Activated CD4-positive, alpha-beta T cell treated with anti-CD3 and anti-CD28 coated beads, Interleukin-10, Interleukin-2, amounts not matched to agents 100 ng/mL and 50 ng/mL, durations not matched to agents 16 hours and 8 hours (primary cell): ENCODE measurements at regions not wholly inside any gene's neighbourhood (a gene's known extent, or its start where the extent isn't known, plus 50 kb on each side); places are given as distances from the start of the nearest gene placed in this dataset.

Experiments used
- DNase-seq: peaks from one replicate; pipeline ENCODE4 v3.0.0-alpha.2; 2020

DNA sequence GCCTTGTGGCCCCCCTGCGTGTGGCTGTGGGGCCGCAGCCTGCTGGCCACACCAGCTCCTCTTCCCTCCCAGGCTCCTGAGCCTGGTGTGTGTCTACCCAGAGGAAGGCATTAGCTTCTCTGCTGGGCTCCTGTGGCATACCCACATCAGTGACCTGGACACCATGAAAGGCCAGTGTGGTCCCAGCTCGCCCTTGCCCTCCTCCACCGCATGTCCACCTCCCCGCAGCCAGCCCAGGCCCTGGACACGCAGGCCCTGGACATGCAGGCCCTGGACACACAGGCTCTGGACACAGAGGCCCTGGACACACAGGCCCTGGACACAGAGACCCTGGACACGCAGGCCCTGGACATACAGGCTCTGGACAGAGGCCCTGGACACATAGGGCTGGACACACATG is 153.4 kb upstream of the PPP1R26 start:
- DNase-seq, result no peak

DNA sequence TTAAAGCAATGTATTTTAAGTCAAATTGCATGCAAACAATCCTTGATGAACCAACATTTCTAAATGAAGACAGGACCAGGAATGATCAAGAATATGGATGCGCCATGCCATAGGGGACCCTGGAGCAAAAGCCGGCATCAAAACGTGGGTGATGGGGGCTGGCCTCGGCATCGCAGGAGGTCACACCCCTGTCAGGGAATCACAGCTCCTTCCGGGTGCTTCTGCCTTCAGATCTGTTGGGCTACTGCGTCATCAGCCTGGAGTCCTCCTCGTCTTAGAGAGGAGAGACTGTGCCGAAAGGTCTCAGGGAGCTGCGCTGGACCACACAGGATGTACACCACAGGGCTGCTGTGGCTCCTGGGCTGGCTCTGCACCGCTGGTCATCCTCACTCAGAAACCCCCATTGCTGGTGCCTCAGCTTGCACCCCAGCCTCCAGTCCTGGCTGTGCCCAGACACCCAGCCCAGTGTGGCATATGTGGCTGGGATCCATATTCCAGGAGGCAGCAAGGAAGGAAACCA is 152.9 kb upstream of the PPP1R26 start:
- no peak for DNase-seq

DNA sequence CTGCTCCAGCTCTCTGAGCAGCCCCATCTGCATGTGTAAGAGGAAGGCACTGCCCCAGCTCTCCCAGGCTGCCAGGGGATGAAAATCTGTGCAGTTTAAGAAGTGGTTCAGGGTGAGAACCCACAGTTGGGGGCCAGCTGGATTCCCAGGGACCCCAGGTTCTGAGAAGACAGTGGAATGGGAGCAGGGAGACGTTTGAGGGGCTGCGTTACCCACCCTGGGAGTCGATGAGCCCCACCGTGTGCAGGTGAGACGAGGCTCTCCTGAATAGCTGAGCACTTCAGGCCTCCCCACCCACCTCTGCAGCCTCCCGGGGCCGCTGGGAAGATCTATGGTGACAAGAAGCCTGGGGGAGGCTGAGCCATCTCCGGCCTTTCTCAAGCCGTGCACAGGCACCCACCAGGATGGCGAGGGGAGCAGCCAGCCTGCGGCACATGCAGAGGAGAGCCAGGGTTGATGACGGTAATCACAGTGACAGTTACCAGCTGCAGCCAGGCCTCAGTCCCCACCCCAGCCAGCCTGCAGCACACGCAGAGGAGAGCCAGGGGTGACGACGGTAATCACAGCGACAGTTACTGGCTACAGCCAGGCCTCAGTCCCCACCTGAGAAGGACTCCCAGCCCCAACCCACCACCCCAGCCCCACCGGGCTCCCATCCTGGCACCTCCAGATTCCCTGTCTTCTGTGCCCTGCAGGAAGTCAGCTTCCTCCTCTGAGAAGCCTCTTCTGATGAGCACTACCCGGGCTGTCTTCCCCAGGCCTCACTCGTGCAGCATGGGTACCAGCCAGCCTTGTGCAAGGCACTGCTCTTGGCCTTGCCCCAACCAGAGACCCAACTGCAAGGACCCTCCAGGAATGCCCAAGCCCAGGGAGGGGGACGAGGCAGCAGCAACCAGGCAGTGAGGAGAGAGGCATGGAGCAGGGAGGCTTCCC is 150.8 kb upstream of the PPP1R26 start:
- no peak for DNase-seq

DNA sequence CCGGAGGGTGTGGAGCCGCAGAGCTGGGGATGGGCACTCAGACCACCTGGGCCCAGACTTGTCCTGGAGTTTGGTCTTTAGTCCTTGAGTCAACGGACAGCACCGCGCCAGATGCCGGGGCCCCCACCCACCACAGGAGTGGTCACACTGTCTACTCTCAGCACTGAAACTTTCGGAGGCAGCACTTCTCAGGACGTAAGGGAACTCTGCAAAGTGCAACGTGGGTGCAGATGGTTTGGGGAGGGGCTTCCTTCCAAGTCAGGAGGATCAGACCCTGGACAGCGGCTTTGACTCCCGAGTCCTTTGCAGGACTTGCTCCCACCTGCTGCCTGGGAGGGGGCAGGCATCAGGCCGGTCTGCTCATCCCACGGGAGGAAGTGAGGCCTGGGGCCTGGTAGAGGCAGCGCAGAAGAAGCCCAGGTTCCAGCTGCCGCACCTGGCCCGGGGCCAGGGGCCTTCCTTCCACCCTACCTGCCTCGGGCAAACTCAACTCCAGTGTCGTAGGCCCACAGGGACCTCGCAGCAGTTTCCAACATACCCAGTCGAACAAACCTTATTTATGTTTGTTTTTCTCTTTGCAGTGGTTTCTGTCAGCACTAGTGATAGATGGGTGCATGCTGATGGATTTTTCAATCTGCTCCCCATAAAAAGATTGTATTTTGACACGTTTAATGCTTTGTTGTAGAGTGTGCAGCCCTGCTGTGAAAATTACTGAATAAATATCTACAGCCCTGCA is 149.8 kb upstream of the PPP1R26 start:
- no peak for DNase-seq

DNA sequence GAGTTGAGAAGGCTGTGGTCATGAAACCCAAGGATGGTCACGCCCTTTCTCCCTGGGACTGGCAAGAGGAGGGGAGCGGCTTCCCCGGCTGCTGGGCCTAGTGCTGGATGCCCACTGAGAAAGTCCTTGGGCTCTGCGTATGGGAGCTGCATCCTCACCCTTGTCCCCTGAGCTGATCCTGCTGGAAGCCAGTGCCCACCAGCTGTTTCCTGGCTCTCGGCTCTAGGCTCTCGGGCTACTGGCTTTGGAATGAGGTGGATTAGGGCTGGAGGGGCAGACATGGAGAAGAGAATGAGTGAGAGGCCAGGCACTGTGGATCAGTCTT is 149.3 kb upstream of the PPP1R26 start:
- no peak for DNase-seq

DNA sequence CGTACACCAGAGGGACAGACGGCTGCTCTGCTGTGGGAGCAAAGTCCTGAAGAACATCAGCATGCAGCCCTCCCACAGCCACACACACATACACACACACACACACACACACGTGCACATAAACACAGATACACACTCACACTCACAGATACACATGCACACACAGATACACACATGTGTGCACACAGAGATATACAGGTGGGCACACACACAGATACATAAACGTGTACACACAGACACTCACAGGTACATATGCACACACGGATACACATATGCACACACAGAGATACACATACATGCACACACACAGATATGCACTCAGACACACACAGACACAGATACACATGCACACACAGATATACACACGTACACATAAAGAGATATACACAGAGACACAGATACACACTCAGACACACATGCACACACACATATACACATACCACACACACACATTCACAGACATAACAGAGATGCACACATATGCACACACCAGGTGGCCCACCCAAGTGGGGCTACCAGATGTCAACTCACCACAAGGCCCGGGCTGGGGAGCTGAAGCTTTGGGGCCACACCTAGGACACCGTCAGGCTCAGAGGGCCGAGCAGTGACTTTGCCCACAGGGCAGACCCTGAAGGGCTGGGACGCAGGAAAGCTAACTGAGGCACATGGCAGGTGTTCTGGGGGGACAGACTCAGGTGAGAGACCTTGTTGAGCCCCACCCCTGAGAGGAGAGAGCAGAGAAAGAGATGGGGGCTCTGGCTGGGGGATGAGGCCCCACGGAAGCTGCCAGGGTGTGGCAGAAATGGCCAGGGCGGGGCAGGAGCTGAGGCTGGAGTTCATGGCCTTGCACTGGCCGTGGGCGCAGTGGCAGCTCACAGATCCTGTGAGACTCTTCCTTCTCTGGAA is 148.6 kb upstream of the PPP1R26 start:
- DNase-seq, result no peak

DNA sequence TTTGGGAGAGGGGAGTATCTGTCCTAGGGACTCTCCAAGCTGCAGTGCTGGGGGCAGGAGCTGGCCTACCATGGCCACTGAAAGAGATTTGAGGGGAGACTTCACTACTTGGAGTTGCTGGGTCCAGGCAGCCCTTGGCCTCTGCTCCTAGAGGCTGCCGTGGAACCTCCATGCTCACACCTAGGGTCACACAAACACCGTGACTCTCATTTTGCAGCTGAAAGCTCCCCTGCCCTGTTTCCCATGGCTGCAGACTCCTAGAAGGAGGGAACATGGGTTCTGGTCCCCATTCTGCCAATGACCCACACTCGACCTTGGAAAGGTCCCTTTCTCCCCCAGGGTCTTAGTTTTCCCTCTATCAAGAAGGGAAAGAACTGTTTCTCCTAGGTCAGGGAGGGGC is 147.1 kb upstream of the PPP1R26 start:
- DNase-seq, result no peak

DNA sequence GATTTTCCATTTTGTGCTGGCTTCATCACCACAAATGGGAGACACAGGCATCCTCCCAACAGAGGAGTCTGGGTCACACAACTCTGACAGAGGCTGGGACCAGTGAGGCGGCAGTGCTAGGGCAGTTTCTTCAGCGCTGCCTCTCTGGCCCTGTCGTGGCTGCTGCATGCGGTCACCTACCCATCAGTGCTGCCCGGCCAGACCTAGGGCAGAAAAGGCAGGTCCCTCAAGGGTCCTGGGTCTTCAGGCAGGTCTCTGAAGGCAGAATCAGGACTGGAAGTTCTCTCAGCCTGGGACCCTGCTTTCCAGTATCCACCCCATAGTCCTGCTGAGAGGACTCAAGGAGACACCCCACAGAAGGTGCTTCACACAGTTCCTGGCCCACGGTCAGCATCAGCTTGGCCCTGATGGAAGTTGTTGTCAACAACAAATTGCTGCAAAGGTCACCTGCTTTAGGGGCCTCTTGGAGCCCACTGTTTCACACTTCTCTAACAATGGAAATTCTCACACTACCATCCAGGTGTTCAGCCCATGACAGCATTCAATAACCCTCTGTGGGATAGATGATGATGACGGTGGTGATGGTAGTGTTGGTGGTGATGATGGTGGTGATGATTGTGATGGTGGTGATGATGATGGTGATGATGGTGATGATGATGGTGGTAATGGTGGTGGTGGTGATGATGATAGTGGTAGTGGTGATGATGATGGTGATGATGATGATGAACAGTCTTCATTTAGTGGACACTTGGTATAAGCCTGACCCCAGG is 146.4 kb upstream of the PPP1R26 start:
- DNase-seq, result no peak

DNA sequence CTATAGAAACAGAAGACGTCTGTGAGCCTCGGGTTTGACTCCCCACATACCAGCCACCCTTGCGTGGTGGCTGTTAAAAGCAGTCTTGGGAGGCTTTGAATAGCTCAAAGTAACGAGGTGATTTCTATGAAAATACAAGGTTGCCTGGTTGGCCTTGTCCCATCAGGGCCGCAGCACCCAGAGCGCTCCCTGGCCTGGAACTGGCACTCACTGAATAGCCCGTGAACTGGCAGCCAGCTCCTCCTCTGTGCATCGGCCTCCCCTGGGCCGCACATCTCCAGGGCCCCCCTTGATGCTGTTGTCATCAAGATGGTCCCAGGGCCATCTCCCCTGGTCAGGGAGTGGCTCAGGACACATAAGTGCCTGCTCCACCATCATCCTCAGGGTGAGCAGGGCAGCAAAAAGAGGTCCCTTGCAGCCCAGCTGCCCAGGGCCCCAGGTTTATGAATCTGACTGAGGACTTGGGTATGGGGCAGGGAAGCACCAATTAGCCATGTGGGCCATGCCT is 144.6 kb upstream of the PPP1R26 start:
- DNase-seq, result no peak

DNA sequence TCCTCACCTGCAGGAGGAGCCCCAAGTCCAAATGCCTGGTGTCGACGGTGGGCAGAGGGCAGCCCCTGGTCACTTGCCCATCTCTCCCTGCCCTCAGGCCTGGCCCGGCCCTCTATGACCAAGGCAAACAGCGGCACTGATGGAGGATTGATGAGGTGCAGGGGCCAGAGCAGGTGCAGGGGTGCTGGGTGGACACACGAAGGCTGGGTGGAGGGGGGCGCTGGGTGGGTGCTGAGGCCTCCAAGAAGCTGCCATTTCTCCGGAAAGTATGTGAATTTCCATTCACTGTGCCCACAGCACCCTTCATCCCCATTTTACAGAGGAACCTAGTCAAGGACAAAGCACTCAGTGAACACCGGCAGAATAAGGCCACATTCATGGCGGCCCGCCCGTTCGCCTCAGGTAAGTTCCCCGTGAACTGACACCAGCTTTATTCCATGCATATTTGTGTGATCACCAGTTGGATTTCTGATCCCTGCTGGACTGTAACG is 143.8 kb upstream of the PPP1R26 start:
- no peak for DNase-seq

DNA sequence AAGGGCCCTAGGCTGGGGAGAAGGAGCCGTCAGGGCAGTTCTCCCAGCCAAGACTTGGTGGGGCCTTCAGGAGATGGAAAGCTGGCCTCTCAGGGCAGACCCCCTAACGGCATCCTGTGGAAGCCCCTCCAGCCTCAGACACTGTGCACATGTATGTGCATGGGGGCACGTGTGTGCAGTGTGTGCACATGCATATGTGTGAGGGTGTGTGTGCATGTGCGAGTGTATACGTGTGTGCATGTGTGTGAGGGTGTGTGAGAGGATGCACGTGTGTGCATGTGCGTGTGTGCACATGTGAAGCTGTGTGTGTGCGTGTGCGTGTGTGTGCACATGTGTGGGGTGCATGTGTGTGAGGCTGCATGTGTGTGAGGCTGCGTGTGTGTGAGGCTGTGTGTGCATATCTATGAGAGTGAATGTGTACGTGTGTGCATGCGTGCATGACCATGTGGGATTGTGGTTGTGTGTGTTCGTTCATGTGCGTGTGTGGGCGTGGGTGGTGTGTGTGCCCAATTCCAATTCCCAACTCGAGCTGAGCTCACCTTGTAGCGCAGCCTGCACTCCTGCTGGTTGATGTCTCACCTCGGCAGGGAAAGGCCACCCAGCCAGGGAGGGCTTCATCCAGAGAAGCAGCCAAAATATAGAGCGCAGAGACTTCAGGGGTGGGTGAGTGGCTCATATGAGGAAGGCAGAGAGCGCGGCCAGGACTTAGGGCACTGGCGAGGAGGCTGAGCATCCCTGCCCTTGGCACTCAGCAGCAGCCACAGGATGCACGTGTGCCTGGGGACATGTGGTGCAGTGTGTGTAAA is 142.7 kb upstream of the PPP1R26 start:
- no peak for DNase-seq

DNA sequence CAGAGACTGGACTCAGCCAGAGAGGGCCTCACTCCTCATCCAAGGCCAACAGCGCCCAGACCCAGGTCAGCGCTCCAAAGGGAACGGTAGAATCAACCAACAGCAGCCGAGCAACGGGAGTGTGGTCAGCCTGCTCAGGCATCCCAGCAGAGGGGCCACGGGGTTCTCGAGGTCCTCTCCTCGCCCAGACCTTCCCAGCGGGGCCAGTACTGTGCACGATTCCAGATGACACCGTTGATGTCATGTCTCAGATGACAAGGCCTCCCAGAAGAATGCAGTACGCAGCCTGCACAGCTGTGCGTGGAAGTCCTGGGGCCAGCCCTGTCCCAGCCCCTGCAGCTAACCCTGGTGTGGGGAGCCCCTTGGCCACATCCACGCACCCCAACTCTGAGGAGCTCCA is 141.0 kb upstream of the PPP1R26 start:
- no peak for DNase-seq

DNA sequence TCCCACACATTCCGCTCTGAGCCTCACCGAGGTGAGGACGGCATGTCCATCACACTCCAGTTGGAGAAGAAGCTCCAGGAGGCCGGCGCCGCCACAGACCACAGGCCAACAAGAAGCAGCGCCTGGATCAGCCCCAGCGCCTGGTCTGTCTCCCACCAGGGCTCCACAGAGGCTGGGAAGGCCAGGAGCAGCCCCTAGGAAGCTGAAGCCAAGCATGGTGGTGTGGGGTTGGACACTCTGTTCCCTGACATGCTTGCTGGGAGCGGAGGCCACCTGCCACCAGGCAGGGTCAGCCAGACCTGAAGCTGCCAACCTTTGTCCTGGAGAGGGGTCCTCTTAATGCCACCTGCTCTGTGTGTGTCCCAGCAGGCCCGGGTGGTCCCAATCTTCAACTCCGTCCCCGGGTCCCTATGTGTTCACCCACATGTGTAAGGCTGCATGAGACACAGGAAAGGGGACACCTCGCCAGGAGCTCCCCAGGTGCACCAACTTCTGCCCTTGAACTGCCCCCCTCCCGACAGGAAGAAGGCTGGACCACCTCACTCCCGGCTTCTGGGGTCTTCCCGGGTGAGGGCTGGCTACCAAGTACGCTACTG is 140.1 kb upstream of the PPP1R26 start:
- DNase-seq, result no peak

DNA sequence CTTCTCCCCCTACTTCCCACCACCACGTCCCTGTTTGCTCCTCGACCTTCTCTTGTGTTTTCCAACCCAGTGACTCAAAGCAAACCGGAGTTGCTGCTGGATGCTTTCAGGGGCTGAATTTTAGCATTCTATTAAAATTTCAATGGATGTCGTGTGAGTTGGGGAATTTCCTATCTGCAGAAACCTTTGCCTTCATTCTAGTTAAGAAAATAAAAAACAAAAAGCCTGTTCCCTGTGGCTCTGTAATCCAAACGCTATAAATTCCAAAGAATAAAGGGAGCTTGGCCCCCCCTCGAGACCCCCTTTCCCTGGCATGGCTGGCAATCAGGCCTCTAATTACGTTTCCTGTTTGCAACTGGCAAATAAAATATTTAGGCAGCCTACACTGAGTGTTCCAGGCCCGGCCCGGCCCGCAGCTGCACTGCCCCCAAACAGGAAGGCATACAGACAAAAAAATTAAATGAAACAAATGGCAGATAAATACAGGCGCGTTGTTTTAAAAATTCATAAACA is 139.4 kb upstream of the PPP1R26 start:
- DNase-seq, result no peak

DNA sequence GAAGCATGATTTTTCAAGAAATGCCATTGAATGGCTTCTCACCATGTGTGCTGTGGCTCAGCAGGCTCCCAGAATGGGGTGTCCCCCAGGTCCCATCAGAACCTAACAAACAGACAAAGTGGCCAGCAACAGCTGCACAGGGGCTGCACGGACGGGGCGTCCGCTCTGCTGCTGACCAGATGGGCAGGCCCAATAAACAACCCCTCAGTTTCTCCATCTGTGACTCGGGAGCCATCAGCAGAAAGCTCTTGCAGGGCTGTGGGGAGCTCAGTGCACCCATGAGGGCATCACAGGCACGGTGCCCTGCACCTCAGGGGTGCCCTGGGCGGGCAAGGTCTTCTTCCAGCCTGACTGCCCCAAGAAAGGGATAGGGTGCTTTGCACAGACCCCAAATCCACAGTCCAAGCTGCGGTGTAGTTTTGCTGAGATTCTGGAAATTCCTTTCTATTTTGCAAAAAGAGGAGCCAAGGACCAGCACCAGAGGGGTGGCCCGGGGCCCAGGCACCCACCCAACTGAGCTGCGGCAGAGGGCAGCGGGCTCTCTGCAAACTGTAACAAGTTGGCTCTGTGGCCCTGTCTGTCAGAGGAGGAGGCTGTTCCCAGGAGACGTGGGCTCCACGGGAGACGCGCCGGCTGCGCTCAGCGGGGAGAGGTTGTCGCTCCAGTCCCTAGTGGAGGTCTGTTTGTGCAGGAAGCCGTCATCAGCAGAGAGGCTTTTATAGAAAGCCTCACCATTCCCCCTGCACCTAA is 138.7 kb upstream of the PPP1R26 start:
- DNase-seq, result no peak

DNA sequence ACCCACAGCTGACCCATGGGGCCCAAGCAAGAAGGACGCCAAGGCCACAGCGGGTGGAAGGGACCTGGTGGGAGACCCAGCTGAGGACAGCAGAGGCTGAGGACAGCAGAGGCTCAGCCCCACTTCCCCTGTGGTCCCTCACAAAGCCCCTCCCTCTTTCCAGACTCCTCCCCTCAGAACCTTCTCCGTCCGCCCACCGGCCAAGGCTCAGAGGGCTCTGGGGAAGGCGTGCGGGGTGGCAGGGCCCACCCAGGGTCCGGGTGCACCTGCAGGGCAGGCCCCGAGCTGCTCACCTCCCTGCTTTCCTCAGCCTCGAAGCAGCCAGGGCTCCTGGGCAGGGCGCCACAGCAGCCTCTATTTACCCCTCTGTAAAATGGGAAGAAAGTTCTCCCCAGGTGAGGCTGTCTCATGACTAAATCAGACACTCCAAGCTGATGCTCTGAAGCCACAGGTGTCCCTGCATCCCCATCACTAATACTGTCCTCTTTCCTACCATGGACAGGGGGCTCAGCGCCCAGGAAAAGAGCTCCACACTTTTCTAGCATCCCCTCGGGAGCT is 137.9 kb upstream of the PPP1R26 start:
- DNase-seq, result no peak

DNA sequence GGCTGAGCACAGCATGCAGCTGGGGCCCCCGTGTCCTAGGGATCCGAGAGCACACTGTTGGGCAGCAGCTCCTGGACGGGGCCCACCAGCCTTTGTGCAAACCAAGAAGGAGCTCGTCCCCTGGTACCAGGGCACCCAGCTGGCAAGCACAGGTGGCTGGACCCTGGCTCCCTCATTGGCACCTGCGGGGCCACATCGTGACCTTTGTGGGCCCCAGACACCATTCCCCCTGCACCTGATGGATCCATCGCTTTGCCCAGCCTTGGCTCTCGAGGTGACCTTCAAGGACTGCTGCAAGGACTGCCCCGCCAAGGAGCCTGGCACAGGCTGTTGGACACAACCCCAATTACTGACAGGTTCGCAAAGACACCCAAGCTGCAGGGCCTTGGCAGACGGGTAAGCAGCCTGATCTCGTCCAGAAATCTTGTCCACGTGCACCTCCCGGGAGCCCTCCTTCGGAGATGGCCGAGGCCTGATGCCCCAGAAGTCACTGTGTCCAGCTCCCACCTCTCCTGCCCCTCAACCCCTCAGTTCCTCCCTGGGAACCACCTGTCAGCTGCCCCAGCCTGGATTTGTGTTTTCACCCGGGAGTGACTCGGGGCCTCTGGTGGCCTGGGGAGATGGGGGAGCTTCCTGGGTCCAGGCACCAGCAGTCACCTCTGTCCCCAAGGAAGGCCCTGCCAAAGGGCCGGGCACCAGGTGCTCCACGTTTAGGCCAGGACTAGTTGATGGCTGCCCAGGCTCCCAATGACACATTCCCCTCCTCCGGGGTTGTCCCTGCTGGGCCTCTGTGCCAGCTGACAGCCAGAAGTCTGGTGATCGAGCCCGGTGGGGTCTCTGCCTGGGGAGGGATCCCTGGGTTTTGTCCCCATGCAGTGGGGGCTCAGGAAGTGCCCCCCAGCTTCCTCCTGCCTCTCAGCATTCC is 137.1 kb upstream of the PPP1R26 start:
- DNase-seq, result no peak

DNA sequence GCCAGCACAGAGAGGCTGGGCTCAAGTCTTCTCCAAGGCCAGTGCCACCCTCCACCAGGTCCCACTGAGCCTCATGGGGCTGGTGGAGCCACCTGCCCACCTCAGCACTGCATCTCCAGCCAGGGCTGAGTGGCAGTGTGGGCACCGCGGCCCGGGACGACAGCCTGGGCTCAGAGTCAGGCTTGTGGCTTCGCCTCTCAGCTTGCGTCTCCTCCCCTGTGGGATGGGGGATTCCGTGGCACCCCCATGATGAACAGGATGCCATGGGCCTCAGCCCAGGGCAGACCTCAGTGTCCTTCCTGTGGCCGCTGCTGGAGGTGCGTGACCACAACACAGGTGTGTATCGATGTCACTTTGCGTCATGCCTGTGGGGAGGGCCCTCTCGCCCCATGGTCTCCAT is 136.4 kb upstream of the PPP1R26 start:
- no peak for DNase-seq
